HG02642 (cell line): ENCODE measurements at regions not wholly inside any gene's neighbourhood (a gene's known extent, or its start where the extent isn't known, plus 50 kb on each side); places are given as distances from the start of the nearest gene placed in this dataset.
"Not testable (repeated sequence)": the region's sequence is repeated elsewhere in the genome, so short reads cannot be mapped to it uniquely, and the experiment has no call there.

Source experiments
- ATAC-seq: cut with Tn5 transposase; IDR thresholded peaks from one replicate; pipeline ENCODE4 v1.9.1; 2021; ENCODE audit warnings: mild to moderate bottlenecking; ENCODE audit not compliant: unreplicated experiment, poor library complexity

DNA sequence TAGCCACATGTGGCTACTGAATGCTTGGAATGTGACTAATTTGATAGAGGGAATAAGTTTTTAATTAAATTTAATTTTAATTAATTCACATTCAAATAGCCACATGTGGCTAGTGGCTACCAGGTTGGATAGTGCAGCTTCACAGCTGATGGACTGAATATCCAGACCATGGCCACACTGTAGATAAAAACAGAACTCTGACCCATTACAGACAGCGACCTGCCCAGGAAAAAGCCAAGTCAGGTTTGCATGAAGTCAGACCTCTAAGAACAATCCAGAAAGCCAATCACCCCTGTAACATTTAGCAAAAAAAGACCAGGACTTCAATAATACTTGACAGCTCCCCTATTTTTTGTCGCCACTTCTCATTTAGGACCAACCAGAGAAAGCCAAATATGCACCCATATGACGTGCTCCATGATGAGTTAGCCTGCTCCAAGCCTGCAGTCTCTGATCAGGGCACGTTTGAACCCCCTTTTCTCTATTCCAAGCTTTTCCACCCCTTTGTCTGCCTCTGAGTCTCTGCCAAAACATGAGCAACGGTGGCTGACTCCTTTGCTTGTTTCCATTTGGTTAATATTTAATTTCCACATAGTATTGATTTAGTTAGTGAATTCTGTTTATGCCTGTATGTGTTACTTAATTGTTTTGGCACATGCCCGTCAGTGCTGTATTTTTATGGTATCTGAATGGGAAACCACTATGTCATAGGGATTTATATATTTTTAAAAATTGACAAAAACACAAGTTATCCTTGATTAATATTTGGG lies 636.3 kb downstream of the UTRN start:
- ATAC-seq = no peak

DNA sequence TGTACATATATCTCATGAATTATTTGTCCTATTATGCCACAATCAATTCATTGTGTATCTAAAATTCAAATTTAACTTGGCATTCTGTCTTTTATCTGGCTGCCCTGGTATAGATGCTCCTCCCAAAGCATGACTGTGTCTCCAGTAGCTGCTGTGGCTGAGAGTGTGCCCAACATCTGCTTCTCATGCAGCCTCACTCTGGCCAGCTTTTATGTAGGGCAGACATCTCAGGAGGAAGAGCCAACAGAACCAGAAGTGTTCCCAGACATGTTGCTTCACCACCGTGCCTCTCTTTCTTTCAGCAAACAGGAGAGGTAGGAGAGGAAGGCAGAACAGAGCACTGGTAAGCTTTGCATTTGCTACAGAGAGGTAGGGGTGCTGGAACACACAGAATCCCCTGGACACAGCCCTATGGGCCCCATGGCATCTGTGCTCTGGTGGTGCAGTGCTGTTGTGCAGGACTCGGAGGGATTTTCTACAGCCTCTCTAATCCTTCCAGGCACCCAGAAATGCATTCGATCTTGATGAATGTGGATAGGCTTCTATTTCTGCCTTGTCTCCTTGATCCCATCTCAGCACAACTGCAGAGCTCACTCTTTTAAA lies 637.1 kb downstream of the UTRN start:
- ATAC-seq = no peak

DNA sequence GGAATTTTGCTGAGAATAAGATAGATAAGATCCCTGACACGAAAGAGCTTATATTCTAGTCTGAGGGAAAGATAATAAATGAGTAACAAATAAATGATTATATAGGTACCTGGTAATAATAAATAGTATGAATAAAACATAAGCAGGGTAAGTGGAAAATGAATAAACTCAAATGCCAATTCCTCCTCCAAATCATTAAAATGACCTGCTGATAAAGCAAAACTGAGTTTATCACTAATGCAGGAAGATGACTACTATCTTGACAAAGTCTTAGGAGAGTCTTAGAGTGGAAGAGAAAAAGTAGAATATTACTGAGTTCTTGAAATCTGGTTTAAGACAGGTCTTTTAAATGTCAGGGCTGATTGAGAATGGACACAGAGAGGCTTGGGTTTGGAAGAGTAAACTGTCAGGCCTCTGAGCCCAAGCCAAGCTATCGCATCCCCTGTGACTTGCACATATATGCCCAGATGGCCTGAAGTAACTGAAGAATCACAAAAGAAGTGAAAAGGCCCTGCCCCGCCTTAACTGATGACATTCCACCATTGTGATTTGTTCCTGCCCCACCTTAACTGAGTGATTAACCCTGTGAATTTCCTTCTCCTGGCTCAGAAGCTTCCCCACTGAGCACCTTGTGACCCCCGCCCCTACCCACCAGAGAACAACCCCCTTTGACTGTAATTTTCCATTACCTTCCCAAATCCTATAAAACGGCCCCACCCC lies 637.8 kb downstream of the UTRN start:
- ATAC-seq = not testable (repeated sequence)

DNA sequence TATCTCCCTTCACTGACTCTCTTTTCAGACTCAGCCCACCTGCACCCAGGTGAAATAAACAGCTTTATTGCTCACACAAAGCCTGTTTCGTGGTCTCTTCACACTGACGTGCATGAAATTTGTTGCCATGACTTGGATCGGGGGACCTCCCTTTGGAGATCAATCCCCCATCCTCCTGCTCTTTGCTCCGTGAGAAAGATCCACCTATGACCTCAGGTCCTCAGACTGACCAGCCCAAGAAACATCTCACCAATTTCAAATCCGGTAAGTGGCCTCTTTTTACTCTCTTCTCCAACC lies 638.3 kb downstream of the UTRN start:
- not testable (repeated sequence) for ATAC-seq

DNA sequence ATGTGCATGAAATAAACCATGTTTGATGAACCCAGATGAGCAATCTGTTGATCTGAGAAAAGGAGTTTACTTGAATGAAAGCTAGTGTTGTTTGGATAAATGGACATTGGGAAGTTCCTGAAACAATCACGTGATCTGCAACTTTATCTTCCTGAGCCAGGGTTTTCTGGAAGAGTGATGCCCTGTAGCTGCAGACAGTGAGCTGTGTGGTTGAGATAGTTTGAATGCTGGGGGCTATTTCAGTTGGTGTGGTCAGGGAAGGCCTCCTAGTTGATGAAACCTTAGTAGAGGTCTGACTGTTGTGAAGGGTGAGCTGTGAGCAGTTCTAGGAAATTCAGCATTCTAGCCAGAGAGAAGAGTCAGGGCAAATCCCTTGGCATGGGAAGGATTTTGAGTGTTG lies 643.7 kb downstream of the UTRN start:
- ATAC-seq = no peak

DNA sequence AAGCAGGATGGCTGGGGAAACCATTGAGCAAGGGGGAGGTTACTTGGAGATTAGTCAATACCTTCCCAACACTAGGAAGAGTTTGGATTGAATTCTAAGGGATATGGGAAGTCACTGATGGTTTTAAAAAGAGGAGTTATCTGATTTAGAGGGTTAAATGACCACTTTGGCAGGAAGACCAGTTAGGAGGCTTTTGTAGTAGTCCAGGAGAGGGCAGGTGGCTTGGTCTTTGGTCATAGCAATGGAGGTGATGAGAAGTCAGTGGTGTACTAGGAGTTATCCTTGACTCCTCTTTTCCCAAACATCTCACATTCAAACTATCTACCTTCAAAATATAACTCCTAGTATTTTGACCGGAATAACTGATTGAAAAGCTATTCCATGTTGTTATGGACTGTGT lies 644.1 kb downstream of the UTRN start:
- ATAC-seq = no peak

DNA sequence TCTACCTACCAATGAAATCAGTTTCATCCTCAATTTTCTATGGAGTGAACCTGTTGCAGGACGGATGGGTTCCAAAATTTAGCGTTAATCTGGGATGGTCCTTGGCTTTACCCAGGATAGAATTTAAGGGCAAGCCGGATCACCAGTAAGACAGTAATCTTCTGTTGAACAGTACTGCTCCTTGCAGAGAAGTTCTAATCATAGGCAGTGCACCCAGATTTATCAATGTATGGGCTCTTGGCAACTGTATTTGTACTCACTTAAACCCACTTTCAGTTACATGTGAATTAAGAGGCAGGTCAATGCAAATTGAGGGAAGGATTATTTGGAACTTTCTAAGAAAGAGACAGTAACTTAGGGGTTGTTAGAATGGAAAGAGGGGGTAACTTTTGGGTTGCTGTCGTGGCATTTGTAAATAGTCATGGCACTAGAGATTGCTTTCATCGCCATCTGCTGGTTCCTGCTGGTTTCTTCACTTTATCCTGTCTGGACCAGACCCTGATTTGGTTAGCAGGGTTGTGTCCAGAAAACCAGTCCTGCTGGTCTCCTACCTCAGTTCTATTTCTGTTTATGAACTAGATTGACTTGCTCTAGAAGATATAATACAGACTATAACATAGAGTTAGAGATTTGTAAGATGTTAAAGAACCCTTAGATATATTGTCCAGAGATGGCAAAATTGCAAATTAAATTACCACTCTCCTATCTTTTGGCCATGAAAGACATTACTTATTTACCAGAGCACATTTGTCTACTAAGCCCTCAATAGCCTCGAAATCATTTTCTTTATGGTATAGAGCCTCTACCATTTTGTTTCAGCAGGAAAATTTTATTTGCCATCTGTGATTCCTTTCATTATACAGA lies 646.3 kb downstream of the UTRN start:
- no peak for ATAC-seq

DNA sequence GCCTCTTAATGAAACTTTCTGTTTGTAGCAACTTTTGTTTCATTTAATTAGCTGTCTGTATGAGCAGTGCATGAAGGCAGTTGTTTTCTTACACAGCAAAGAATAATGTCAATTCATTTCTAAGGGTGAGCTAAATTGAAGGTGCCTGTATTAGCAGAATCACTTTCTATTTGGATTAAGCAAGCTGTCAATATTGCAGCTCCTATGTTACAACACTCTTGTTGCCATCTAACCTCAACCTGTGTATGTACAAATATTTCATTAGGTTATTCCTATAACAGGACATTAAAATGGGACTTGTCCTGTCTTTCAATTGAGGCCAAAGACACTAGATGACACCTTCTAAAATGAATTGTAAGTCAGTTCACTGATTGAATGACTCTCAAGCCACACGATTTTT lies 647.5 kb downstream of the UTRN start:
- no peak for ATAC-seq

DNA sequence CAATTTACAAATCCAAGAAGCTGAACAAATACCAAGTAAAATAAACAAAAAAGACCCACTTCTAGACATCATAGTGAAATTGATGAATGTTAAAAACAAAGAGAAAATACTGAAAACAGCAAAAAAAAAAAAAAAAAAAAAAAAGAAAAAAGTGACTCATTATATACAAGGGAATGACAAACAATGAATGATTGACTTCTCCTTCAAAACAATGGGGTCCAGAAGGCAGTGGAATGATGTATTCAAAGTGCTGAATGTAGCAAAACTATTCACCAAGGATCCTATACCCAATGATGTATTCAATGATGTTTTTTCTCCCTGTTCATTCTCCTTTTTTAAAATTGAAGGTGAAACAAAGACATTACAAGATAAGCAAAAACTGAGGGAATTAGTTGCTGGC lies 650.0 kb downstream of the UTRN start:
- ATAC-seq = no peak

DNA sequence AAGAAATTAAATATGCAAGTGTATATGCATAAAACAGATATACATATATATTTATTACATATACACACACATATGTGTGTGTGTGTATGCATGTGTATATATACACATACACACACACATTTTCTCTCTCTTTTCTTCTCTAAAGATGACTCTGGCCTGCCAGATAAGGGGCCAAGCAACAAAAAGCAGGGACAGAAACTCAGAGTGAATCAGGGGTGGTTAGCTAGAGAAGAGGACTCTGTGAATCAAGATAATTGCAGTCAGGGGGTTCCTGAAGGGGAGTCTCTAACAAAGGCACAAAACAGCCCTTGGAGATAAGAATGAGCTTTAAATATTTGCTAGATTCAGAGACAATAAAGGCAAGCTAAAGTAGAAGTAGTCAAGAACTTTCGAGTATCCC lies 650.5 kb downstream of the UTRN start:
- ATAC-seq = no peak

DNA sequence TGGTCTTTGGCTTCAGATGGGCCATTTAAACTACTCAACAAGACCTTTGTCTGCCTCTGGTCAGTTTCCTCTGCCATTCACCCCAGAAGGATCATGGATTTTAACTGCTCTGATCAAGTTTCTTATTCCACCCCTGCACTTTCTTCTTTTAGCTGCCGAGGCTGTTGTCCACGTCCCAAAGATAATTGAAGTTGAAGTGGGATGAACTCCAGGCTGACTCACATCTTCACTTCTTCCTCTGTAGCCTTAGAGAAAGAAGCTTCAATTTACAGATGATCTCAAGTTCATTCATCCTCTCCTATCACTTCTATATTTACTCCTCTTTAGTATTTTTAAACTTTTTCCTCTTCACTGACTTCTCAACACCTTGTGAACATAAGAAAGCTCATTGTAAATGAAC lies 651.6 kb downstream of the UTRN start:
- no peak for ATAC-seq

DNA sequence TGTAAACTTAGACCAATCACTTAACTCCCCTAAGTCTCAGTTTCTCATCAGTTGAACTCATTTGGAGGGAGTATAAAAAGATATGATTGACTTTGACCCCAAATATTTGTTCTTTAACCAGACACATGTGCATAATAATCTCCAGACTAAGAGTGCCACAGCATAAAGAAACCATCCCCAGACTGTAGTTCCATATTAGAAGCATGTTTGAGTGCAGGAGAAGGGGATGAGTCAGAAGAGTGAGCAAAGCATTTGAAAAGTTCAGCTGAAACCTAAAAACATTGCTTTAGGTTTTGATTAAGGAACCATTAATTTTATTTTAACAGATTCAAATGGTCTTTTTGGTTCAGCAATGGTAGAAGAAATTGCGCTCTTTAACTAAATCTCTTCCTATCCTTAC lies 654.8 kb downstream of the UTRN start:
- no peak for ATAC-seq

DNA sequence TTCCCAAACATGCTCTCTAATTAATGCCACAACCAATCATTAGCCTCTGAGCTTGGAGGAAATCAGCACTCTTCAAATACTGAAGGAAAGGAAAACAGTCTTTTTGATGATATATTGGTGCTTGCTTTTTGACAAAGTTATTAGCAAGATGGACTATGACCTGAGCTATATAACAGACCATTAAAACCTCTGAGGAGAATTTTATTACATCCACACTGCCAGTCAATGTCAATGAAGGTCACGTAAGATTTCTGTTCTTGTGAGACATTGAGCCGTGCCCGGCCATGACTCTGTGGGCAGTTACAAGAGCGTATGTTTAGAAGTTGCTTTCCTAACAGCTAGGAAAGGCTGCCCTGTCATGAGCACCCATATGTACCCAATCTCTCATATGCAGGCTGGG lies 659.0 kb downstream of the UTRN start:
- no peak for ATAC-seq

DNA sequence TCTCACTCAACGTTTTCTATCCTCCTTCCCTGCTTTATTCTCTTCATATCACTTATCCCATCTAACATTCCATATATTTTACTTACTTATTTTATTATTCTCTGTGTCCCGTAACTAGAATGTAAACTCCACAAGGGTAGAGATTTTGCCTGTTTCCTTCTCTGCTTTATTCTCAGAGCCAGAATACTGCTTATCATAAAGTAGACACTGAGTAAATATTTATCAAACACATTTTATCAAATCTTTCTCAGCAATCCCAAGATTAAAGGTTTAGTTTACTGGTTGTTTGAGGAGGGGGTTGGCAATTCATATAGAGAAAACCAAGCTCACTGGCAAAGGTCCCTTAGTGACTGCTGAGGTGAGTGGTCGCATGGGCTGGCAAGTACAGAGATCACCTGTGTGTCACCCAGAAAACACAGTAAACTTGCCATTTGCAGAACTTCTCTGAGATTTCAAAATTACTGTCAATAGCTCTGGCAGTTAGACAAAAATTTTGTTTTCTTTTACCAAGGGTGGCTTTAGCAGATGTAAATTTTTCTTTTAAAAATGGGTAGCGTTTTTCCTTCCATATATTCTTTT lies 662.4 kb downstream of the UTRN start:
- no peak for ATAC-seq

DNA sequence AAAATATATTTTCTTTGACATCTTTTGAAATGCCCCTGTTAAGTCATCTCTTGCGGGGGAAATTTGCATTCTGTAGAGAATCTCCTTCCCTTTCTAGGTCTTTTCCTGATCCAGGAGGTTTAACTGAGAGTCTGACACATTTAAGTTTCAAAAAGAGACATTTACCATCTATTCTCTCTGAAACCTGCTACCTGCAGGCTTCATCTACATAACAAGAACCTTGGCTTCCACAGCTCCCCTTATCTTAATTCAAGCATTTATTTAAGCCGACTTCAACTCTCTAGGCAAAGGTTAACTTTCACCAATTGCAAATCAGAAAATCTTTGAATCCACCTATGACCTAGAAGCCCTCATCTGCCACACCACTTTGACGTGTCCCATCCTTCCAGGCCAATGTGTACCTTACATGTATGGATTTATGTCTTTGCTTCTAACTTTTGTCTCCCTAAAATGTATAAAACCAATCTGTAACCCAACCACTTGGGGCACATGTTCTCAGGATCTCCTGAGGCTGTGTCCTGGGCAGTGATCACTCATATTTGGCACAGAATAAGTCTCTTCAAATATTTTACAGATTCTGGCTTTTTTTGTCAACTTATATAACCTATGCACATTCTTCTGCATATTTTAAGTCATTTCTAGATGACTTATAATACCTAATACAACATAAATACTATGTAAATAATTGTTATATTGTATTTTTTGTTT lies 666.7 kb downstream of the UTRN start:
- ATAC-seq = no peak

DNA sequence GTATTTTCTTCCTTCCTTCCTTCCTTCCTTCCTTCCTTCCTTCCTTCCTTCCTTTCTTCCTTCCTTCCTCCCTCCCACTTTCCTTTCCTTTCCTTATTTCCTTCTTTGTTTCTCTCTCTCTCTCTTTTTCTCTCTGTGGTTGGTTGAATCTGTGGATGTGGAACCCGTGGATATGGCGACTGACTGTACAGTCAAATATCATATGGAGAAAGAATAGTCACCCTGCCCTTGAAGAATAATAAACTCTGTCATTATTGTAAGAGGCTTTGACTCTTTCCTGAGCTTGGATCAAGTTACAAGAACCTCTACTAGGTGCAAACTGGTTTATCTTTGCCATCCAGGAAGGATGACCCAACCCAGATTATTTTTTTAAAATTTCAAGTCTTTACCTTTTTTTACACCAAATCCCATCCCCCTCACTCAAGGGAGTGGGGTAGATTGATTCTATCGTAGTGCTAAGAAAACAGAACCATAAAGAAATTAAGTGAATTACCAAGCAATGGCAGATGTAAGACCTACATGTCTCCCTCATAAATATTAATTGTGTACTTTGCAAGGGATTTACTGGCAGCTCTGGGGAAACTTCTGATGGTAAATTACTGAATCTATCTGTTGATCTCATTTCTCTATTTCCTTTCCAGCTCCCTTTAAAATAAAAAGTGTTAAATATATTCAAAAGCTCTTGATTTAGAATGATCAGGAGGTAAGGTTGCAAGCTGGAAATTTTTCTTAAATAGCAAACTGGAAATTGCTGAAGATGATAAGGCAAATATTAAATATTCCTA lies 667.5 kb downstream of the UTRN start:
- no peak for ATAC-seq

DNA sequence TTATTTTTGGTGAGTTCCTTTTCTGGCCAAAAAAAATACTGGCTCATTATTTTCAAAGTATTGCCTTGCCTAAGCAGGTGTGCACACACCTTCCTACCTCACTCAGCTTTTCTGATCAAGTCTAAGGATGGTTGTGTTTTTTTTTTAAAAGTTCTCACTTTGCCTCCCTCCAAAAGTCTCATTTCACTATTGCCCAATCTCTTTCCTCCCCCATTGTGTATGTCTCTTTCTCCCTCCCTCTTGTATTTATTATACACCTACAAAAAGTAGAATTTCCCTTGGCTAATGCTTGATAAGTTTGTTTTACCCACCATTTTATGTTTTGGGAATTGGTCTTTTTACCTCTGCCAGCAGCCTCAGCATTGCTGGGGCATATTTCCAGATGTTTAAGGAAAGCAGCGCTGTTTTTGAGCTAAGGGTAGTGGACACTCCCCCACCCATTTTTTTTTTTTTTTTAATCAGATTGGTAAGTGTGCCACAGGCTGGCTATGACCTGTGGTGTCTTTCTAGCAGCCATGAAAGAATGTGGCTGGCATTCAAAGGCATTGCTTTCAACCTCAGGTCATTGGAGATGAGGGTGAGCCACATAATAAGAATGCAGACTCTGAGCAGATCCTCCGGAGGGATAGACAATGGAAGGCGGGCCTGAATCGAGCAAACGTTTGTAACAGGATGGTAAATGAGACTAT lies 668.6 kb downstream of the UTRN start:
- no peak for ATAC-seq

DNA sequence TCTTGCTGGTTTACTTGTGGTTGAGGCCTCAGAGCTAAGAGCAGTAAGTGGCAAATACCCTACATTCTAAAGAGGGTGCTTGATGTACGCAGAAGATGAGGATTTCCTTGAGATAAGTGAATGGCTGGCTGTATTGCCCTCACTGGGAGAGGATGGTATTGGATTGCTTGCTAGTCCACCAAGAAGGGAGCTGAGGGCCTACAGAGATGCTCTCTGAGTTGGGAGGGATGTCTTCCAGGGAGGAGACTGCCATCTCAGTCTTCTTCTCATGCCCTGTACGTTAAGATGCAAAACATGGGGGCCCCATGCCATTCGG lies 669.1 kb downstream of the UTRN start:
- no peak for ATAC-seq

DNA sequence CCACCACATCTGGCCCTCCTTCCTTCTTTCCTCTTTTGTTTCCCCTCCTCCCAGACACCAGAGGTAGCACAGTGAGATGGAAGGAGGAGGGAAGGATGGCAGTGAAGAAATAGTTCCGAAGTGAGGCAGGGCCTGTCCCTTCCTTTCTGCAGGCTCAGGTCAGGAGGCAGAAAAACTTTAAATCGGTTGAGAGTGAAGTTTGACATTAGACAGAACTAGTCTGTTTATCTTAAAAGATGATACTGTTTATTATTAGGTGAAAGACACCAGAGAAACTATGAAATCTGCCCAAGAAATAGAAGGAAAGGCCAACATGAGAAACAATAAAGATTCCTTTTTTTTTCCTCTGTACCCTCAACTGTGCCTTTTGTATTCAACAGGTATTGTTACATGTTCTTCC lies 670.3 kb downstream of the UTRN start:
- ATAC-seq = no peak
